KOPT-K1 (cell line): ENCODE measurements at regions not wholly inside any gene's neighbourhood (a gene's known extent, or its start where the extent isn't known, plus 50 kb on each side); places are given as distances from the start of the nearest gene placed in this dataset.

Experiments
- H3K27ac ChIP-seq: fragments of 200-600 bp; sonication (generic); 2 replicates; pipeline ENCODE4 v1.5.1; 2016; ENCODE audit warnings: antibody characterized with exemption, mild to moderate bottlenecking, low read depth, low read length; ENCODE audit not compliant: poor library complexity, severe bottlenecking
- H3K36me3 ChIP-seq: fragments of 200-600 bp; sonication (generic); 2 replicates; pipeline ENCODE4 v1.5.1; 2017; ENCODE audit warnings: antibody characterized with exemption, mild to moderate bottlenecking, low read length, moderate library complexity; ENCODE audit not compliant: insufficient read depth
- H3K9me3 ChIP-seq: fragments of 200-600 bp; sonication (generic); 2 replicates; pipeline ENCODE4 v1.5.1; 2017; ENCODE audit warnings: antibody characterized with exemption, low read length, mild to moderate bottlenecking; ENCODE audit not compliant: insufficient read depth, poor library complexity, severe bottlenecking

GRCh38 chr13:44159633-44160279 lies 213.9 kb upstream of the SERP2 start:
- Histone ChIP-seq H3K9me3 (no peaks in the 10 kb centered on the region), H3K27ac (no peak overlapping the region), H3K36me3 (no peaks in the 10 kb centered on the region)

DNA sequence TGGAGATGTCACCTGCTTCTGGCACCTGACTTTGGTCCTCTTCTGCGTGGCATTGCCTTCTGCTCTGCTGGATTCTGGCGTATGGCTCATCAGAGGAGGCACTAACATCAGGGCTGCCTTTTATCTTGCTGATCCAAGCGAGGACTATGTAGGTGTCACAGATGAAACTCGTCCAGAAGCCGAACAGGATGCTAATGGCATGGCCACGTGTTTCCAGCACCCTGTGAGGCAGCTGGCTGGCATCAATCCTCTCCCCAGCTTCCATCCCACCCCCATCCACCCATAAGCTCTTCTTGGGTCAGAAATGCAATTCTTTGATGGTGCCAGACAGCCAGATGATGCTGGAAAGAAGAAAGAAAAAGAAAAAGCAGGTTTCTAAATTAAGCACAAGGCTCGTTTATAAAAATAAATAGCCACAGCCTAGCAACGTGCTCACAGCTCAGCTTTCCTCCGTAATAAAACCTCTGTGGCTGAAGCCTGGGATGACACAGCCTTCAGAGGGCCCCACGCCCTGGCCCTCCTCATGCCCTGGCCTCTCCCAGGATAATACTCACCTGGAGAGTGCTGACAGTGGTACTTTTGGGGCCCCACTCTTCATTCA lies 212.9 kb upstream of the SERP2 start:
- no peaks in the 10 kb centered on the region for H3K36me3 ChIP-seq
- no peaks in the 10 kb centered on the region for H3K9me3 ChIP-seq
- no peak overlapping the region for H3K27ac ChIP-seq

GRCh38 chr13:44163108-44163507 lies 210.5 kb upstream of the SERP2 start:
- Histone ChIP-seq H3K27ac (no peak overlapping the region), H3K9me3 (no peaks in the 10 kb centered on the region), H3K36me3 (no peaks in the 10 kb centered on the region)

- Histone ChIP-seq H3K36me3 (no peaks in the 10 kb centered on the region), H3K9me3 (no peaks in the 10 kb centered on the region), H3K27ac (no peak overlapping the region)
Measured at GRCh38 chr13:44165221-44165888, 208.3 kb upstream of the SERP2 start.

DNA sequence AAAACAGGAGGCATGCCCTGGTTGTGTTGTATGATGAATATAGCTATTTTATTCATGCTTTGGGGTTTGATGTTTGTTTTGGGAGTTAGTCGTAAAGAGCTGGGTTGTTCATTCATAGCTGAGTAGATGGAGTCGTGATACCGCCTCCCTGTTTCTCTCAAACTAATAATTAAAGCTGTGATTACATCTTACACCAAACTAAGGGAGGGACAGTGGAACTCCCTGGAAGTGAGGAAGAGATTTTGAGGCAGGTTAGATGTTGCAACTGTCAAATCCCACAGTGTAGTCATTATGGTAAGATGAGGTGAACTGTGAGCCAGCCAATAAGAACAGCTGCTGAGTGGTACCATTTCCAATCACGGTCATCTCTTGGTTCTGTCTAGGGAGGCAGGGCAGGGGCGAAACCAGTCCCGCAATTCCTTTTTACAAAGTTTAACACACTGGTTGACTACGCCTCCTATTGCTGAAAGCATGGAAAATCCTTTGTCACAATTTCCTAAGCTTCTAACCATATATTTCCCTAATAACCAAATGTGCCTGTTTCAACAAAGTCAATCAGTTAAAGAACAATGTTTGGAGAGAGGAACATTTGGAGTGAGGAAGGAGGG lies 207.6 kb upstream of the SERP2 start:
- Histone ChIP-seq H3K27ac (no peak overlapping the region), H3K36me3 (no peaks in the 10 kb centered on the region), H3K9me3 (no peaks in the 10 kb centered on the region)

DNA sequence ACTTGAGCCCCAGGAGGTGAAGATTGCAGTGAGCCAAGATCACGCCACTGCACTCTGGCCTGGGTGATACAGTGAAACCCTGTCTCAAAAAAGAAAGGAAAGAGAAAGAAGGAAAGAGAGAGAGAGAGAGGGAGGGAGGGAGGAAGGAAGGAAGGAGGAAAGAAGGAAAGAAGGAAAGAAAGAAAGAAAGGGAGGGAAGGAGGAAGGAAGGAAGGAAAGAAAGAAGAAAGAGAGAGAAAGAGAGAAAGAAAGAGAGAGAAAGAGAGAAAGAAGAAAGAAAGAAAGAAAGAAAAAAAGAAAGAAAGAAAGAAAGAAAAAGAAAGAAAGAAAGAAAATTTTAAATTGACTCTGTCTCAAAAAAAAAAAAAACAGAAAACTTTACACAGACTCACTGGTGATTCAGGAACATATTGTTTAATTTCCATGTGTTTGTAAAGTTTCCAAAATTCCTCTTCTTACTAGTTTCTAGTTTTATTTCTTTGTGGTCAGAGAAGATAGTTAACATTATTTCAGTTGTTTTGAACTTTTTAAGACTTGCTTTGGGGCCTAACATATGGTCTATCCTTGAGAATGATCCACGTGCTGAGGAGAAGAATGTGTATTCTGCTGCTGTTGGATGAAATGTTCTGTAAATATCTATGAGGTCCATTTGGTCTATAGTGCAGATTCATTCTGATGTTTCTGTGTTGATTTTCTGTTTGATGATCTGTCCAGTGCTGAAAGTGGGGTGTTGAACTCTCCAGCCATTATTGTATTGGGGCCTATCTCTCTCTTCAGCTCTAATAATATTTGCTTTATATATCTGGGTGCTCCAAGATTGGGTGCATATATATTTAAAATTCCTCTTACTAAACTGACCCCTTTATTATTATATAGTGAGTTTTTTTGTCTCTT lies 204.4 kb upstream of the SERP2 start:
- H3K9me3 ChIP-seq: no peaks in the 10 kb centered on the region
- no peak overlapping the region for H3K27ac ChIP-seq
- H3K36me3 ChIP-seq: no peaks in the 10 kb centered on the region

DNA sequence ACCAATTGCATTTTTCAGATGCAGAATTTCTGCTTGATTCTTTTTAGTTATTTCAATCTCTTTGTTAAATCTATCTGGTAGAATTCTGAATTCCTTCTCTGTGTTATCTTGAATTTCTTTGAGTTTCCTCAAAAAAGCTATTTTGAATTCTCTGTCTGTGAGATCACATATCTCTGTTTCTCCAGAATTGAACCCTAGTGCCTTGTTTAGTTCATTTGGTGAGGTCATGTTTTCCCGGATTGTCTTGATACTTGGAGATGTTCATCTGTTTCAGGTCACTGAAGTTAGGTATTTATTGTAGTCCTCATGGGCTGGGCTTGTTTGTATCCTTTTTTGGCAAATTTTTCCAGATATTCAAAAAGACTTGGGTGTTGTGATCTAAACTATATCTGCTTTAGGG lies 202.9 kb upstream of the SERP2 start:
- H3K9me3 ChIP-seq: no peaks in the 10 kb centered on the region
- H3K27ac ChIP-seq: no peak overlapping the region
- H3K36me3 ChIP-seq: no peaks in the 10 kb centered on the region

DNA sequence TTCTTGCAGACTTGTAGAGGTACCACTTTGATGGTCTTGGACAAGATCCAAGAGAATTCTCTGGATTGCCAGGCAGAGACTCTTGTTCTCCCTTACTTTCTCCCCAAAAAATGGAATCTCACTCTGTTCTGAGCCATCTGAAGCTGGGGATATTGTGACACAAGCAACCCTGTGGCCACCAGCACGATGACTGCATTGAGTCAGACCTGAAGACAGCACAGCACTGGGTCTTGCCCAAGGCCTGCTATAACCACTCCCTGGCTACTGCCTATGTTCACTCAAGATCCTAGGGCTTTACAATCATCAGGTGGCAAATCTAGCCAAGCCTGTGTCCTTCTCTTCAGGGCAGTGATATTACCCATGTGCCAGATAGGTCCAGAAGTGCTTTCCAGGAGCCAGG lies 202.5 kb upstream of the SERP2 start:
- Histone ChIP-seq H3K36me3 (no peaks in the 10 kb centered on the region), H3K27ac (no peak overlapping the region)

GRCh38 chr13:44171861-44172260 lies 201.8 kb upstream of the SERP2 start:
- Histone ChIP-seq H3K36me3 (no peaks in the 10 kb centered on the region), H3K9me3 (no peaks in the 10 kb centered on the region), H3K27ac (no peak overlapping the region)

More for the DNA sequence above, 202.5 kb upstream of the SERP2 start:
- no peaks in the 10 kb centered on the region for H3K9me3 ChIP-seq

GRCh38 chr13:44172281-44172810 lies 201.3 kb upstream of the SERP2 start:
- H3K36me3 ChIP-seq: no peaks in the 10 kb centered on the region
- H3K27ac ChIP-seq: no peak overlapping the region
- H3K9me3 ChIP-seq: no peaks in the 10 kb centered on the region

- Histone ChIP-seq H3K36me3 (no peaks in the 10 kb centered on the region), H3K9me3 (no peaks in the 10 kb centered on the region), H3K27ac (peak overlapping the region; percentile 25)
Measured at GRCh38 chr13:44174769-44175425, 198.7 kb upstream of the SERP2 start.

DNA sequence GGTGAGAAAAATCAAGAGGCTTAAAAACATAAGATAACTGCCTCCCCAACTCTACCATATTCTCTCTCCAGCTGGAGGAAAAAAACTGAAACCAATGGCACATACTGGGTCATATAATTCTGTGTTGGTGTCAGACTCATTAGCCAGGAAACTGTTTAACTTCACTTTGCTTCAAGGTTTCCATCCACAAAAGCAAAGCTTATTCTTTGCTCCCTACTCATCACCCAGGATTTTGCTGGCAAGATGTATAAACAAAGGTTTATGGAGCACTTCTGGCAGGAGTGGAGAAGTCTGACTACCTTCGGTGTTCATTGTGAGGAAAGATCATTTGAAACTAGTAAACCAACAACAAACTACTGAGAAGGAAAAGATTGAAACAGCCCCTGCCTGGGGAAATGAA lies 197.5 kb upstream of the SERP2 start:
- H3K9me3 ChIP-seq: no peaks in the 10 kb centered on the region
- no peaks in the 10 kb centered on the region for H3K36me3 ChIP-seq
- no peak overlapping the region for H3K27ac ChIP-seq

GRCh38 chr13:44180876-44181536 lies 192.6 kb upstream of the SERP2 start:
- Histone ChIP-seq H3K27ac (no peak overlapping the region), H3K9me3 (no peaks in the 10 kb centered on the region), H3K36me3 (no peaks in the 10 kb centered on the region)

DNA sequence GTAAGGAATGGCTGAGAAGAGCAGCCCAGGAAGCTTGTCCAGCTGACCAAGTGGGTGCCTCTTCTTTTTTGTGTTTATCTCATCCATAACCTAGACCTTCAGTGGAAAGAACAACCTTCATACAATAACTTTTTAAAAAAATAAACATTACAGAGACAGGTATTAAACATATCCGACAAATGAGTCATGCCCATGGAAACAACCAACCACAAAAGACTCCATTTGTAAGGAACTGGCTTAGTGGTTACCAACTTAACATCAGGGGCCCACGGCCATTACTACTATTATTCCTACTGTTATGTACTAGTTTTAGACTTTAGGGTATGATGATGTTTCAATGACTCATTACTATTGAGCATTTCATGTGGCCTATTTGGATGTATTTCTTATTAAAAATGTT lies 191.7 kb upstream of the SERP2 start:
- H3K27ac ChIP-seq: no peak overlapping the region
- H3K9me3 ChIP-seq: no peaks in the 10 kb centered on the region
- H3K36me3 ChIP-seq: no peaks in the 10 kb centered on the region
